ENCODE measurements at regions not wholly inside any gene's neighbourhood (a gene's known extent, or its start where the extent isn't known, plus 50 kb on each side); places are given as distances from the start of the nearest gene placed in this dataset.

GRCh38 chr1:232422898-232423297, 207.0 kb downstream of the SIPA1L2 start:
- H3K79me2 ChIP-seq (ENCODE audit: control insufficient read depth, insufficient read depth, low read length), result no peaks in the 10 kb centered on the region
- BruUV-seq (replicated peaks), result no TSS peak
- no peaks in the 10 kb centered on the region for H3K27me3 ChIP-seq (ENCODE audit: control insufficient read depth in 2 of 2, insufficient read depth in 2 of 2, low read length in 2 of 2)
- DNase-seq (ENCODE audit: extremely low read depth in 1 of 4, low spot score in 3 of 4) (no peak), ATAC-seq (no peak), FAIRE-seq (no peak)
- no peaks in the 10 kb centered on the region for H3K4me1 ChIP-seq (replicated peaks in 1 of 2; ENCODE audit: control insufficient read depth in 2 of 2, insufficient read depth in 2 of 2, low read length in 2 of 2)
- in situ Hi-C loops (cut with MboI) (no loop called here), intact Hi-C loops (cut with micrococcal nuclease) (no loop called here)
- H3K4me2 ChIP-seq (ENCODE audit: insufficient read depth, low read length), result no peak overlapping the region
- WGBS (ENCODE audit: insufficient coverage, low coverage, missing lambda C conversion rate), result under 1% methylated on average over 8 of the region's 8 CpGs
- no peaks in the 10 kb centered on the region for H3K9me3 ChIP-seq (replicated peaks; ENCODE audit: control insufficient read depth, insufficient read depth, low read depth, low read length)
- H3K4me3 ChIP-seq, result no peak overlapping the region
- no peak overlapping the region for H3K9ac ChIP-seq (ENCODE audit: insufficient read depth in 1 of 2, low read depth in 2 of 2, low read length in 2 of 2)
- no peaks in the 10 kb centered on the region for H4K20me1 ChIP-seq (replicated peaks; ENCODE audit: control insufficient read depth, insufficient read depth, low read length)
- H2AFZ ChIP-seq (ENCODE audit: low read depth, low read length), result no peak overlapping the region
- H3K27ac ChIP-seq (ENCODE audit: extremely low read depth, low read depth, low read length), result no peak overlapping the region
- ChIA-PET CTCF (ENCODE audit: low intra/inter-chr PET ratio) (no interaction called here), POLR2A (no interaction called here)
- H3K36me3 ChIP-seq (ENCODE audit: control insufficient read depth, insufficient read depth, low read length), result no peaks in the 10 kb centered on the region
- no peaks in the 10 kb centered on the region for H3K9me1 ChIP-seq (ENCODE audit: control insufficient read depth, insufficient read depth, low read length)
- TF ChIP-seq TEAD2 (tag; IDR thresholded peaks at IDR 0.05) (no peak), SAFB2 (IDR thresholded peaks at IDR 0.05; ENCODE audit: borderline replicate concordance, low read depth, low read length, severe bottlenecking) (no peak), CEBPZ (IDR thresholded peaks at IDR 0.05; ENCODE audit: borderline replicate concordance, low read depth, low read length) (no peak), THAP7 (CRISPR knock-in tag; IDR thresholded peaks at IDR 0.05) (no peak), HNRNPH1 (optimal IDR thresholded peaks at IDR 0.05; ENCODE audit: low read depth, low read length) (no peak), ATF7 (IDR thresholded peaks at IDR 0.05) (no peak), ZNF146 (CRISPR knock-in tag; IDR thresholded peaks at IDR 0.05; ENCODE audit: unreplicated experiment) (no peak), POLR2AphosphoS5 (IDR thresholded peaks at IDR 0.05; ENCODE audit: control insufficient read depth, insufficient read depth, low read depth, low read length) (no peak)
- TF ChIP-seq, protein P1, sequence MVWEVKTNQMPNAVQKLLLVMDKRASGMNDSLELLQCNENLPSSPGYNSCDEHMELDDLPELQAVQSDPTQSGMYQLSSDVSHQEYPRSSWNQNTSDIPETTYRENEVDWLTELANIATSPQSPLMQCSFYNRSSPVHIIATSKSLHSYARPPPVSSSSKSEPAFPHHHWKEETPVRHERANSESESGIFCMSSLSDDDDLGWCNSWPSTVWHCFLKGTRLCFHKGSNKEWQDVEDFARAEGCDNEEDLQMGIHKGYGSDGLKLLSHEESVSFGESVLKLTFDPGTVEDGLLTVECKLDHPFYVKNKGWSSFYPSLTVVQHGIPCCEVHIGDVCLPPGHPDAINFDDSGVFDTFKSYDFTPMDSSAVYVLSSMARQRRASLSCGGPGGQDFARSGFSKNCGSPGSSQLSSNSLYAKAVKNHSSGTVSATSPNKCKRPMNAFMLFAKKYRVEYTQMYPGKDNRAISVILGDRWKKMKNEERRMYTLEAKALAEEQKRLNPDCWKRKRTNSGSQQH (CRISPR knock-in tag; IDR thresholded peaks at IDR 0.05), result no peak

Measured in K562 (cell line).